ENCODE measurements at regions not wholly inside any gene's neighbourhood (a gene's known extent, or its start where the extent isn't known, plus 50 kb on each side); places are given as distances from the start of the nearest gene placed in this dataset.

GRCh38 chr3:73781541-73781940 lies 156.8 kb upstream of the PDZRN3 start:
- no peak for TF ChIP-seq RAD21 (conservative IDR thresholded peaks at IDR 0.05 in 1 of 2, IDR thresholded peaks at IDR 0.05 in 1 of 2)
- no peak for TF ChIP-seq MAX (IDR thresholded peaks at IDR 0.05)
- TF ChIP-seq ESRRA (IDR thresholded peaks at IDR 0.05; ENCODE audit: borderline replicate concordance, low read length), result no peak
- TF ChIP-seq CTCF (IDR thresholded peaks at IDR 0.05), result no peak
- TF ChIP-seq EP300 (IDR thresholded peaks at IDR 0.05), result no peak
- no peak for TF ChIP-seq CHD2 (IDR thresholded peaks at IDR 0.05; ENCODE audit: low read length, partially characterized antibody)
- no peak for TF ChIP-seq POLR2A (IDR thresholded peaks at IDR 0.05; ENCODE audit: low read length)
- TF ChIP-seq JUNB (IDR thresholded peaks at IDR 0.05), result no peak
- no peak for TF ChIP-seq KDM5A (IDR thresholded peaks at IDR 0.05)
- no peak for TF ChIP-seq USF2 (IDR thresholded peaks at IDR 0.05)
